ENCODE measurements at regions not wholly inside any gene's neighbourhood (a gene's known extent, or its start where the extent isn't known, plus 50 kb on each side); places are given as distances from the start of the nearest gene placed in this dataset.

GRCh38 chr2:116580209-116580608, 1234.3 kb upstream of the DDX18 start:
- Mint-ChIP-seq H3K9me3 (ENCODE audit: unreplicated experiment) (no peaks in the 10 kb centered on the region), H3K4me3 (ENCODE audit: unreplicated experiment) (no peak overlapping the region), H3K27ac (ENCODE audit: unreplicated experiment) (no peak overlapping the region), H3K4me1 (ENCODE audit: low read depth, unreplicated experiment) (no peaks in the 10 kb centered on the region), H3K36me3 (ENCODE audit: insufficient read depth, unreplicated experiment) (no peaks in the 10 kb centered on the region), H3K27me3 (ENCODE audit: insufficient read depth, unreplicated experiment) (no peaks in the 10 kb centered on the region)
- Histone ChIP-seq H3K27me3 (replicated peaks; ENCODE audit: control insufficient read depth, insufficient read depth, low read length) (no peaks in the 10 kb centered on the region), H3K4me3 (ENCODE audit: low read depth, low read length) (no peak overlapping the region), H3K4me1 (no peaks in the 10 kb centered on the region), H3K36me3 (ENCODE audit: control insufficient read depth, insufficient read depth, low read length) (no peaks in the 10 kb centered on the region), H3K9me3 (no peaks in the 10 kb centered on the region)
- POLR2A ChIA-PET: no interaction called here
- DNase-seq: no peak
- intact Hi-C loops (cut with micrococcal nuclease; ENCODE audit: unreplicated experiment): no loop called here
- BruUV-seq (replicated peaks): no TSS peak
- no peak for TF ChIP-seq CTCF (IDR thresholded peaks at IDR 0.05; ENCODE audit: insufficient read depth in 1 of 2, low read depth in 1 of 2, low read length in 1 of 2, severe bottlenecking in 1 of 2, unreplicated experiment in 1 of 2)
- CTCF ChIA-PET: no interaction called here

GRCh38 chr2:116582850-116583249, 1231.6 kb upstream of the DDX18 start:
- Histone ChIP-seq H3K36me3 (ENCODE audit: control insufficient read depth, insufficient read depth, low read length) (no peaks in the 10 kb centered on the region), H3K27me3 (replicated peaks; ENCODE audit: control insufficient read depth, insufficient read depth, low read length) (no peaks in the 10 kb centered on the region), H3K4me1 (no peaks in the 10 kb centered on the region), H3K9me3 (no peaks in the 10 kb centered on the region), H3K4me3 (ENCODE audit: low read depth, low read length) (no peak overlapping the region)
- intact Hi-C loops (cut with micrococcal nuclease; ENCODE audit: unreplicated experiment): no loop called here
- no peak for DNase-seq
- Mint-ChIP-seq H3K4me3 (ENCODE audit: unreplicated experiment) (no peak overlapping the region), H3K9me3 (ENCODE audit: unreplicated experiment) (no peaks in the 10 kb centered on the region), H3K27ac (ENCODE audit: unreplicated experiment) (no peak overlapping the region), H3K4me1 (ENCODE audit: low read depth, unreplicated experiment) (no peaks in the 10 kb centered on the region), H3K27me3 (ENCODE audit: insufficient read depth, unreplicated experiment) (no peaks in the 10 kb centered on the region), H3K36me3 (ENCODE audit: insufficient read depth, unreplicated experiment) (no peaks in the 10 kb centered on the region)
- CTCF ChIA-PET: no interaction called here
- POLR2A ChIA-PET: no interaction called here
- BruUV-seq (replicated peaks): no TSS peak
- TF ChIP-seq CTCF (IDR thresholded peaks at IDR 0.05; ENCODE audit: insufficient read depth in 1 of 2, low read depth in 1 of 2, low read length in 1 of 2, severe bottlenecking in 1 of 2, unreplicated experiment in 1 of 2): no peak

DNA sequence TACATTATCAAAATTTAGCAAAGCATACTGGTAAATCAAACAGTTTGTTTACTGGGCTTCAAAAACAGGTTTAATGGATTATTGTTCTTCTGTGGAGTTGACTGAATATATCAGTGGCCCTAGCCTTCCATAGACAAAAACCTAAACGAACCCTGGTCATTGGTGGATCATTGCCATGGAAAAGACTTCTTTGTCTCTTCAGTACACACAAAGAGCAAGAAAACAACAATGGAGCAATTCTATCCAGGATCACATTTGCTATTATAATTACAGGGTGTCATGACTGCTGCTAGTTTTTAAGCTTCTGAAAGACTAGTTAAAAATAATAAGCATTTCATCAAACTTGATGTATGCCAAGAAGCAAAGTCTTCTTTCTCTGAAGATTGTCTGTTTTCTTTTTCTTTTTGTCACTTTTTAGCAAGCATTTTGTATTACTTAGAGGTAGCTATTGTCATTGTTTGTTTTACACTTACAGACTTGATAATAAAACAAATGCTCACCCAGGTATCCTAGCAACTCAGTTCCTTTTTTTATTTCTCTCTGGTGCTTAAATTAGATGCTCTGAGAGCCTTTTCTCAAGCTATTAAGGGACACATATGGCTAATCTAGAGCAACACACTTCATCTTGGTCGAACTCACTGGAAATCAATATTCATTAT, 1228.7 kb upstream of the DDX18 start:
- H3K9me3 Mint-ChIP-seq (ENCODE audit: unreplicated experiment): peaks cover 7% of the 10 kb centered on the region
- no peaks in the 10 kb centered on the region for H3K4me1 ChIP-seq
- H3K9me3 ChIP-seq: no peaks in the 10 kb centered on the region
- H3K27me3 Mint-ChIP-seq (ENCODE audit: insufficient read depth, unreplicated experiment): no peaks in the 10 kb centered on the region
- no peak for DNase-seq
- H3K4me3 ChIP-seq (ENCODE audit: low read depth, low read length): no peak overlapping the region
- no TSS peak for BruUV-seq (replicated peaks)
- no peaks in the 10 kb centered on the region for H3K27me3 ChIP-seq (replicated peaks; ENCODE audit: control insufficient read depth, insufficient read depth, low read length)
- no peaks in the 10 kb centered on the region for H3K36me3 ChIP-seq (ENCODE audit: control insufficient read depth, insufficient read depth, low read length)
- no peak for TF ChIP-seq CTCF (IDR thresholded peaks at IDR 0.05; ENCODE audit: insufficient read depth in 1 of 2, low read depth in 1 of 2, low read length in 1 of 2, severe bottlenecking in 1 of 2, unreplicated experiment in 1 of 2)
- H3K4me3 Mint-ChIP-seq (ENCODE audit: unreplicated experiment): no peak overlapping the region
- no peaks in the 10 kb centered on the region for H3K4me1 Mint-ChIP-seq (ENCODE audit: low read depth, unreplicated experiment)
- POLR2A ChIA-PET: no interaction called here
- no peak overlapping the region for H3K27ac Mint-ChIP-seq (ENCODE audit: unreplicated experiment)
- intact Hi-C loops (cut with micrococcal nuclease; ENCODE audit: unreplicated experiment): no loop called here
- no peaks in the 10 kb centered on the region for H3K36me3 Mint-ChIP-seq (ENCODE audit: insufficient read depth, unreplicated experiment)
- CTCF ChIA-PET: no interaction called here
